OCI-LY7 (cell line): ENCODE measurements at regions not wholly inside any gene's neighbourhood (a gene's known extent, or its start where the extent isn't known, plus 50 kb on each side); places are given as distances from the start of the nearest gene placed in this dataset.

Experiments used
- BruUV-seq: library from RNA; stranded (reverse); fragments of 400-500 nt; replicated peaks from 2 replicates; lab custom pipeline; 2021; lab: Mats Ljungman, UMichigan
- CTCF ChIA-PET: fragments of 300-600 bp; sonication (Branson Sonifier 250); formaldehyde crosslinking; loops from one replicate; lab custom pipeline; 2022; ENCODE audit warnings: antibody characterized with exemption; ENCODE audit not compliant: unreplicated experiment; lab: Charles Lee
- POLR2A ChIA-PET: fragments of 300-600 bp; sonication (Branson Sonifier 250); formaldehyde crosslinking; loops from one replicate; lab custom pipeline; 2022; ENCODE audit warnings: antibody characterized with exemption; lab: Charles Lee
- DNase-seq: peaks from one replicate; pipeline ENCODE4 v3.0.0-alpha.2; 2015; ENCODE audit warnings: low spot score
- H2AFZ ChIP-seq: fragments of 200-600 bp; sonication (generic), shearing (Covaris generic); 2 replicates; pipeline ENCODE4 v1.6.1; 2014; ENCODE audit warnings: mild to moderate bottlenecking, antibody characterized with exemption, low read length, moderate library complexity
- H3K27ac ChIP-seq: fragments of 200-600 bp; sonication (generic); 2 replicates; pipeline ENCODE4 v1.5.1; 2014; ENCODE audit warnings: mixed run types, low read depth, mild to moderate bottlenecking, moderate library complexity, low read length, inconsistent platforms; ENCODE audit not compliant: poor library complexity, severe bottlenecking
- H3K36me3 ChIP-seq: fragments of 200-600 bp; sonication (generic); 2 replicates; pipeline ENCODE4 v1.6.1; 2014; ENCODE audit warnings: mild to moderate bottlenecking, antibody characterized with exemption, low read length, moderate library complexity, mixed read lengths; ENCODE audit not compliant: insufficient read depth
- H3K4me1 ChIP-seq: fragments of 200-600 bp; sonication (generic); 2 replicates; pipeline ENCODE4 v1.5.1; 2014; ENCODE audit warnings: mild to moderate bottlenecking, low read length; ENCODE audit not compliant: insufficient read depth, poor library complexity, severe bottlenecking
- H3K4me2 ChIP-seq: fragments of 200-600 bp; sonication (generic); 2 replicates; pipeline ENCODE4 v1.6.1; 2014; ENCODE audit warnings: mild to moderate bottlenecking, low read length
- H3K4me3 ChIP-seq: fragments of 200-600 bp; sonication (generic); 2 replicates; pipeline ENCODE4 v1.5.1; 2014; ENCODE audit warnings: mild to moderate bottlenecking, low read depth, low read length; ENCODE audit not compliant: poor library complexity, severe bottlenecking
- H3K79me2 ChIP-seq: fragments of 200-600 bp; sonication (generic); 2 replicates; pipeline ENCODE4 v1.6.1; 2016; ENCODE audit warnings: low read depth, mild to moderate bottlenecking, low read length, moderate library complexity, mixed read lengths; ENCODE audit not compliant: insufficient read depth
- H3K9me2 ChIP-seq: fragments of 200-600 bp; sonication (generic); 2 replicates; pipeline ENCODE4 v1.6.1; 2016; ENCODE audit warnings: mild to moderate bottlenecking, low read length, mixed read lengths; ENCODE audit not compliant: insufficient read depth
- H3K9me3 ChIP-seq: fragments of 200-600 bp; sonication (generic); 2 replicates; pipeline ENCODE4 v1.6.1; 2014; ENCODE audit warnings: mild to moderate bottlenecking, mixed run types, low read length, mixed read lengths
- H4K20me1 ChIP-seq: fragments of 200-600 bp; sonication (generic); 2 replicates; pipeline ENCODE4 v1.6.1; 2014; ENCODE audit warnings: mild to moderate bottlenecking, antibody characterized with exemption, low read length, moderate library complexity, mixed read lengths; ENCODE audit not compliant: insufficient read depth
- CTCF ChIP-seq: fragments of 200-600 bp; sonication (generic); conservative IDR thresholded peaks from 2 replicates; pipeline ENCODE4 v1.5.1; 2014; ENCODE audit warnings: mild to moderate bottlenecking, antibody characterized with exemption, low read length, moderate library complexity, mixed read lengths
- EZH2phosphoT487 ChIP-seq: fragments of 200-600 bp; sonication (generic); IDR thresholded peaks from 2 replicates; pipeline ENCODE4 v1.6.1; 2018; ENCODE audit warnings: low read depth, borderline replicate concordance, mild to moderate bottlenecking, mixed run types, antibody characterized with exemption, low read length, moderate library complexity, mixed read lengths
- intact Hi-C: fragments of 100-400 bp; cut with micrococcal nuclease; formaldehyde crosslinking; loops from one replicate; pipeline ENCODE4 v1.10.0; 2022; ENCODE audit not compliant: unreplicated experiment

GRCh38 chr16:35363510-35363909 is 1904.1 kb downstream of the TP53TG3F start:
- no TSS peak for BruUV-seq

GRCh38 chr16:35364263-35364662 is 1904.9 kb downstream of the TP53TG3F start:
- BruUV-seq: no TSS peak
- CTCF ChIA-PET: no interaction called here
- intact Hi-C loops: no loop called here

More at GRCh38 chr16:35363510-35363909, 1904.1 kb downstream of the TP53TG3F start:
- Histone ChIP-seq H3K9me3 (no peaks in the 10 kb centered on the region), H3K9me2 (no peaks in the 10 kb centered on the region), H4K20me1 (no peaks in the 10 kb centered on the region), H3K79me2 (no peaks in the 10 kb centered on the region), H3K4me3 (no peak overlapping the region), H3K4me2 (no peak overlapping the region), H2AFZ (no peak overlapping the region), H3K4me1 (no peaks in the 10 kb centered on the region), H3K27ac (no peak overlapping the region), H3K36me3 (no peaks in the 10 kb centered on the region)
- TF ChIP-seq CTCF (no peak), EZH2phosphoT487 (no peak)
- ChIA-PET POLR2A (no interaction called here), CTCF (no interaction called here)
- no peak for DNase-seq
- intact Hi-C loops: no loop called here

More at GRCh38 chr16:35364263-35364662, 1904.9 kb downstream of the TP53TG3F start:
- no peaks in the 10 kb centered on the region for H3K36me3 ChIP-seq
- no peaks in the 10 kb centered on the region for H3K9me2 ChIP-seq
- H2AFZ ChIP-seq: no peak overlapping the region
- H3K9me3 ChIP-seq: no peaks in the 10 kb centered on the region
- H3K4me3 ChIP-seq: no peak overlapping the region
- no peak overlapping the region for H3K27ac ChIP-seq
- TF ChIP-seq EZH2phosphoT487 (no peak), CTCF (no peak)
- POLR2A ChIA-PET: no interaction called here
- H3K4me2 ChIP-seq: no peak overlapping the region
- no peaks in the 10 kb centered on the region for H3K79me2 ChIP-seq
- no peaks in the 10 kb centered on the region for H4K20me1 ChIP-seq
- no peaks in the 10 kb centered on the region for H3K4me1 ChIP-seq
- DNase-seq: no peak
